ENCODE measurements at regions not wholly inside any gene's neighbourhood (a gene's known extent, or its start where the extent isn't known, plus 50 kb on each side); places are given as distances from the start of the nearest gene placed in this dataset.

DNA sequence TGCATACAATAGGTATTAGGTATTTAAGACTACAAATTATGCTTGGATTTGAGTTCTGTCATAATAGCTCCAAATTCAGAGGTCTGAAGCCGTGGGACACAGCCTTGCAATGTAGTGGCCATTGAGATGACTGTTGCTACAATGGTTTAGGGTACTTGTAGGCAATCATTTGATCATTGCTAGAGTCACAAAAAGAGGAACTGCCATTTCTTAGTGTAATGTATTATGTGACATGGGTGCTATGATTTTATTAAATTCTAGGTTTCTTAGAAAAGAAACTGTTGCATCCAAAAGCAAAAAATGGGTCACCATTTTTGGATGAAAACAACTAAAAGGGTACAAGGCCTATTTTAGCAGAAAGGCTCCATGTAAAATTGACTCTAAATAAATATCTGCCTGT is 129.9 kb upstream of the ZNF644 start:
- no peak for DNase-seq (ENCODE audit: low read depth)

GRCh38 chr1:91148641-91149069 is 126.8 kb upstream of the ZNF644 start:
- DNase-seq (ENCODE audit: low read depth): no peak

DNA sequence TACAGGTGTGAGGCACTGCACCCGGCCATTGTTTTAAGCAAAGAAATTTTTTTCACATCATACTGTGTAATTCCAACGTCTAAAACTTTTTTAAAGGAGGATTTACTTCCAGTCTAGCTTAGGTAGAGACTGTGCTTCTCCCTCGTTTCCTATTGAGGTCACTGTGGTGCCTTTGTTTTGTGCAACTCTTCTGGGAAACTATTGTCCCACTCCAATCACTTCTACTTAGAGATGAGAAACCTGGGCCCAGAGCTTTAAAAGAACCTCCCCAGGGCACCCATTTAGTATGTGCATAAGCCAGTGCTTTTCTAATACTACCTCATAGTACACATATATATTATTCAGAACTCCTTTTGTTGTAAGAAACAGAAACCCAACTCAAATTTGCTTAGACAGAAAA is 120.0 kb upstream of the ZNF644 start:
- no peak for DNase-seq (ENCODE audit: low read depth)

DNA sequence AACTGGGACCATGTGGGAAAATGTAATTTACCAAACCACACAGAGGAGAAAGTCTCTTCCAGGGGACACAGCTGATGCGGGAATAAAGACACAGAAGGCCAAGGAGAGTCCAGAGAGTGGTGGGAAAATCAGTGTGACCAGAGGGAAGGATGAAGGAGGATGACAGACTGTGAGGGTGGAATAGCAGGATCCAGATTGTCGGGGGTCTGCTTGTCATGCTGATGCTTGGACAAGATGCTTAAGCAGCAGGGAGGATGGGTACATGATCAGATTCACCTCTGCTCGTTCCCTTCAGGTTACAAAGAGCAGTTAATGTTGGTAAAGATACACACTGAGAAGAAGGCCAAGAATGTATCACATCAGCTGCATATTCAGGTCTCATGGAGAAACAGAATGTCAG is 117.1 kb upstream of the ZNF644 start:
- no peak for DNase-seq (ENCODE audit: low read depth)

GRCh38 chr1:91137173-91137852 is 115.5 kb upstream of the ZNF644 start:
- no peak for DNase-seq (ENCODE audit: low read depth)

GRCh38 chr1:91135799-91136198 is 114.0 kb upstream of the ZNF644 start:
- DNase-seq (ENCODE audit: low read depth): no peak

GRCh38 chr1:91133248-91133647 is 111.4 kb upstream of the ZNF644 start:
- no peak for DNase-seq (ENCODE audit: low read depth)

DNA sequence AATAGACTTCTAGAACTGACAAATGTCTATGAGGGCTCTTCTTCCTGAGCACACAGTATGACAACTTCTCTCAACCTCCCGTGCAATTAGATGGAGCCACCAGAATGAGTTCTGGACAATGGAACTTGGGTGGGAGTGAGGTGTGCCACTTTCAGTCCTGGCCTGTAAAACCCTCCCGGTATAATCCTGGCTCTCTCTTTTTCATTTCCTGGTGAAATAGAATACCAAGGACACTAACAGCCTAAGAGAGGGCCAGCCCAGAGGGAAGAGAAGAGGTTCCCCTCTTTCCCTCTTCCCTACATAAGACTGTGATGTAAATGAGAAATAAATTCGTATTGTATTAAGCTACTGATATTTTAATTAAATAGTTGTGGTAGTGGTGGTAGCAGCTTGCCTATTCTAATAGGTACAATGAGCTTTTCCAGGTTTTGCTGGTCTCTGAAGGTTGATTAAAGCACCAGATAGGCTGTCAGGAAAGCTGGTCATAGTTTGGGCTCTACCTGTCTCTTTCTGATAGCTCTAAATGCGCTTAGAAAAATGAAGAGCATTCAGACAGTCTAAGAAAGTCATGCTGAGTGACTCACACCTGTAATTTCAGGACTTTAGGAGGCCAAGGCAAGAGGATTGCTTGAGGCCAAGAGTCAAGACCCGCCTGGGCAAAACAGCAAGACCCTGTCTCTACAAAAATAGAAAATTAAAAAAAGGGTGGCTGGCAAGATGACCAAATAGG is 108.6 kb upstream of the ZNF644 start:
- DNase-seq (ENCODE audit: low read depth): no peak

DNA sequence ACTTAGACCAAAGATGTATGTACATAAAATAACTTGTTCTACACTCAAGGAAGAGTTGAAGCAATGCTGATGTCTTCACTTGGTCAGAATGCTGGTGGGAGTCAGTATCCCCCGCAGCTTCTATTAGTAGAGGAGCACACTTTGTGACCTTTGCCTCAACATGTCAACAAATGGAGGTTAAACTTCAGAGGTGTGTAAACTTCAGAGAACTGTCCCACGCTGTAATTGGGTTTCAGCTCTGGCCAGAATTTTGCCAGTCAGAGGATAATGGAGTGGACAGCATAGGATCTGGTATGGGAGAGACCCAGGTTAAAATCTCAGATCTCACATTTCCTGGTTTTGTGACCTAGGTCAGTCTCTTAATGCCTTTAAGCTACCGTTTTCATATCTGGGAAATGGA is 107.6 kb upstream of the ZNF644 start:
- no peak for DNase-seq (ENCODE audit: low read depth)

- DNase-seq (ENCODE audit: low read depth): no peak
These were observed 107.2 kb upstream of the ZNF644 start for GRCh38 chr1:91129017-91129416.

DNA sequence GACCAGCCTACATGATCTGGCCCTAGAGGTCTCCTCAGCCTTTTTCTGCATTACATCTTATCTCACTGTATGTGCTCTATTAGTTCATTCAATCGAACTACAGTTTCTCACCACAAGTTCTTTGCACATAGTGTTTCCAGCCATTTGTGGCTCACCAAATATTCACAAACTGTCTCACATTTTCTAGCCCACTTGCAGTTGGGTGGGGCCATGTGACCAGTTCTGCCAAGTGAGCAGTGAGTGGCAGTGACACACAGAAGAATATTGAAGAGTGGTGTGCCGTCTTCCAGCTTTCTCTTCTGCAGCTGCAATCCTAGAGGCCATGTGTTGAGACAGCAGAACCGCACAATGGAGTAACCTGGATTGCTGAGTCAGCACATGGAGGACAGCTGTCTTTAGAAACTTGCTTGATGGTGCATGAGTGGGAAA is 103.2 kb upstream of the ZNF644 start:
- no peak for DNase-seq (ENCODE audit: low read depth)

- no peak for DNase-seq (ENCODE audit: low read depth)
These were observed 102.6 kb upstream of the ZNF644 start for GRCh38 chr1:91124290-91124985.

DNA sequence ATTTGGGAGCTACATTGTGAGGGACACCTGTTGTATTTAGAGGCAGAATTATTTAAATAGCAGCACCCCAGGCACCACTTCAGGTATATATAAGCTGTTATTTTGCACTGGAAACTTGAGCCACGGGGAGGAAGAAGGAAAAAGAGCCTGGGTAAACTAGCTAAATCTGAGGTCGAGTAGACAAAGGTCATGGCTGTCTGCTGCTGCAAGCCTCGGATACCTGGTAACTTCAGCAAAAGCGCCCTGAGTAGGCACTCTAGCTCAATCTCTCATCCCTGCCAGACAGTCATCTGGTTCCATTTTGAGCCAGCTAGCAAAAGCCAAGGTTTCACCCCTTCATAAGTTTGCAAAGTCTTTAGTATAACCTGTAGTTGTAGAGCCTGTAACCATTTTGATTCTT is 101.9 kb upstream of the ZNF644 start:
- DNase-seq (ENCODE audit: low read depth): no peak

DNA sequence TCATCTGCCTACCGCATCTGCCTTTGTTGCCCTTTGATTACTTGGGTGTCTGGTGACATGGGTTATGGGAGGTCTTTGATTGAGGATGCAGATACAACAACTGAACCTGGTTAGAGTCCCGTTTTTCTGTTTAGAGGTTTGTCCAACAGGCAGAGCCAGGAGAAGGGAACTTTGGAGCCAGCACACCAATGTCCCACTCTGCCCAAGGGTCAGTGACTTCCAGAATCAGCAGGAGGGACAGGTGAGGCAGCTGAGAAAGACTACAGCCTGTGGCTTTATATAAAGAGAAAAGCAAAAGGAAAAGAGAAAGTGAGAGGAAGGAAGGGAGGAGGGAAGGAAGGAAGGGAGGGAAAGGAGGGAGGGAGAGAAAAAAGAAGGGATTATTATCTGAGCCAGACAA is 101.5 kb upstream of the ZNF644 start:
- DNase-seq (ENCODE audit: low read depth): no peak

DNA sequence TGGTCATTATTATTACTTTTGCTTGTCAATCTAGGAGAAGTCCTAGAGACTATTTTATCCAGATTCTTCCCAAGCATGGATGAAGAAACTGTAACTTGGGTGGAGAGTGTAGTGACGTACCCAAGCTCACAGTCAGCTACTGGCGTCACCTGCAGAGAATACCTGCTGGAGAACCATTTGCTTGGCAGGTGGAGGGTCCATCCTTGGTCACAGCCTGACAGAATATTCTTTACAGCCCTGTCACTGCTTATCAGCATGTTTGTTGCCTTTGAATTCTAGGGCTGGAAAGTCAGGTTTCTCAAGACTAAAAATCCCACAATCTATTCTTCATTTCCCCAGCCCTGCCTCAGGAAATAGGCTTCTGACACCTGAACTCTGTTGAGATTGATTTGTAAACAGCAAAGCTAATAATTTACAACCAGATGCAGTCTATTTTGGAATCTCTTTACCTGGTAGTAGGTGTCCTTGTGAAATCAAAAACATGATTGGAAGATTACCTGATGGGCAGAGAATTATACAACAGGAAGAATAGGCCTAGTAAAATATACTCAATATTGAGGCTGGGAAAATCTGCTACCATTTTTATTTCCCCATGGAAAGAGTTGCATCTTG is 100.4 kb upstream of the ZNF644 start:
- DNase-seq (ENCODE audit: low read depth): no peak

- no peak for DNase-seq (ENCODE audit: low read depth)
These were observed 99.5 kb upstream of the ZNF644 start for GRCh38 chr1:91121366-91121765.

GRCh38 chr1:91120936-91121335 is 99.1 kb upstream of the ZNF644 start:
- DNase-seq (ENCODE audit: low read depth): no peak

DNA sequence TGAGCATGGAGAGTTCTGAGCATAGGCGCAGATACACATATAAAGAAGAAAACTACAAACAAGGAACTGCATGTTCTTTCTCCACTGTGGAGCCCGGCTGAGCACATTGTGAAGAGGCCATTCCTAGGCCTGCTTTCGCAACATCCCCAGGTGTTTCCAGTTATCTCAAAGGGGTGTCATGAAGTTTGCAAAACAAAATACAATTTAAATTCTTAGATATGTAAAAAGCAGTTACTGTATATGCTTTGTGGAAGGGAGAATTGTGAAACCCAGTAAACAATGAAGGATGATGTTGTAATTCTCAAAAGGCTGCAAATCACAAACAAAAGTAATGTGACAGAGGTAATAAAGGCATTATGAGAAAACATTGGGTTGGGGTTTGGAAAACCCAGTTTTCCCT is 98.6 kb upstream of the ZNF644 start:
- no peak for DNase-seq (ENCODE audit: low read depth)

- DNase-seq (ENCODE audit: low read depth): no peak
These were observed 82.9 kb upstream of the ZNF644 start for GRCh38 chr1:91104712-91105111.

DNA sequence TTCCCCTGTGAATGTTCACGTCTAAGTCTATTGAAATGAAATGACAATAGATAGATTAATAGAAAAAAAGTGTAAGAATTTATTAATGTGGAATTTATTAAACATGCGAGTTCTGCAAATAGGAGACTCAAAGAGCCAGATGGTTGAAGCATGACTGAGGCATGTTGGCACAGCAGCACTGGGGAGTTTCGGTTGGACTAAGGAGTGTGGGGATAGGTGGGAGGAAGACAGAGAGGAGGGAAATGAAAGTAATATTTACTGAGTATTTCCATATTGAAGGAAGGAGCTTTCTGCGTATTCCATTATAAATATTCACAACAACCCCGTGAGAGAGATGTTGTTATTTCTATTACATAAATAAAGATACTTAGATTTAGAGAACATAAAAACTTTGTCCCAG is 79.5 kb upstream of the ZNF644 start:
- no peak for DNase-seq (ENCODE audit: low read depth)

- no peak for DNase-seq (ENCODE audit: low read depth)
These were observed 78.1 kb upstream of the ZNF644 start for GRCh38 chr1:91099746-91100621.
